Type B pancreatic cell (in vitro differentiated cells): ENCODE measurements at regions not wholly inside any gene's neighbourhood (a gene's known extent, or its start where the extent isn't known, plus 50 kb on each side); places are given as distances from the start of the nearest gene placed in this dataset.

ENCODE experiments used
- DNase-seq: peaks from one replicate; pipeline ENCODE4 v3.0.0; 2021; ENCODE audit warnings: mixed read lengths; ENCODE audit not compliant: unreplicated experiment; ENCODE audit errors: extremely low spot score
- H3K27ac Mint-ChIP-seq: 2 replicates; pipeline ENCODE4 v1.8.0; 2021; ENCODE audit warnings: mild to moderate bottlenecking, mixed read lengths
- H3K27me3 Mint-ChIP-seq: 2 replicates; pipeline ENCODE4 v1.8.0; 2021; ENCODE audit warnings: mixed read lengths
- H3K36me3 Mint-ChIP-seq: 2 replicates; pipeline ENCODE4 v1.8.0; 2021; ENCODE audit warnings: mixed read lengths
- H3K4me1 Mint-ChIP-seq: one replicate; pipeline ENCODE4 v1.8.0; 2021; ENCODE audit warnings: mixed read lengths; ENCODE audit not compliant: unreplicated experiment
- H3K4me3 Mint-ChIP-seq: 2 replicates; pipeline ENCODE4 v1.8.0; 2021; ENCODE audit warnings: mild to moderate bottlenecking, mixed read lengths
- H3K9me3 Mint-ChIP-seq: 2 replicates; pipeline ENCODE4 v1.8.0; 2021; ENCODE audit warnings: mixed read lengths
- TF ChIP-seq, protein P1 (sequence below): fragments of 200-600 bp; sonication (generic); conservative IDR thresholded peaks from 2 replicates; pipeline ENCODE4 v1.5.0; 2021; ENCODE audit warnings: antibody characterized with exemption, mild to moderate bottlenecking

DNA sequence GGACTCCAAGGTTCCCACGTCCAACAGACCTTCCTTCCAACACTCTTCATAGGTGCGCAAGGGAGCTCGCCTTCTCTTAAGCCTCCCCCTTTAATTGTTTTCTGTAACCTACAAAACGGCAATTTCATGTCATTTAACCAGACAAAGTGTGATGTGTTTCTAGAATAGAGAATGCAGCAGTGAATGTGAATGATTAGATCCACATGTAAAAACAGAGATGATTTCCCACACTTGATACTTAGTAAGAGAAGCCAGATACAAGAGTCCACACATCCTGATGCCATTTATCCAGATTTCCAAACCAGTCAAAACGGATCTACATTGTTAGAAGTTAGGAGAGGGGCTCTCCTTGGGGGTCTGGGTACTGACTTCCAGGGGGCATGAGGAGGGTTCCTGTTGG, 89.3 kb downstream of the IRF8 start:
- no peak for DNase-seq
- Mint-ChIP-seq H3K9me3 (no peaks in the 10 kb centered on the region), H3K36me3 (no peaks in the 10 kb centered on the region), H3K4me3 (no peak overlapping the region), H3K27me3 (peaks cover 67% of the 10 kb centered on the region), H3K27ac (no peak overlapping the region), H3K4me1 (peaks cover 34% of the 10 kb centered on the region)
- TF ChIP-seq, protein P1, sequence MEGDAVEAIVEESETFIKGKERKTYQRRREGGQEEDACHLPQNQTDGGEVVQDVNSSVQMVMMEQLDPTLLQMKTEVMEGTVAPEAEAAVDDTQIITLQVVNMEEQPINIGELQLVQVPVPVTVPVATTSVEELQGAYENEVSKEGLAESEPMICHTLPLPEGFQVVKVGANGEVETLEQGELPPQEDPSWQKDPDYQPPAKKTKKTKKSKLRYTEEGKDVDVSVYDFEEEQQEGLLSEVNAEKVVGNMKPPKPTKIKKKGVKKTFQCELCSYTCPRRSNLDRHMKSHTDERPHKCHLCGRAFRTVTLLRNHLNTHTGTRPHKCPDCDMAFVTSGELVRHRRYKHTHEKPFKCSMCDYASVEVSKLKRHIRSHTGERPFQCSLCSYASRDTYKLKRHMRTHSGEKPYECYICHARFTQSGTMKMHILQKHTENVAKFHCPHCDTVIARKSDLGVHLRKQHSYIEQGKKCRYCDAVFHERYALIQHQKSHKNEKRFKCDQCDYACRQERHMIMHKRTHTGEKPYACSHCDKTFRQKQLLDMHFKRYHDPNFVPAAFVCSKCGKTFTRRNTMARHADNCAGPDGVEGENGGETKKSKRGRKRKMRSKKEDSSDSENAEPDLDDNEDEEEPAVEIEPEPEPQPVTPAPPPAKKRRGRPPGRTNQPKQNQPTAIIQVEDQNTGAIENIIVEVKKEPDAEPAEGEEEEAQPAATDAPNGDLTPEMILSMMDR = no peak

DNA sequence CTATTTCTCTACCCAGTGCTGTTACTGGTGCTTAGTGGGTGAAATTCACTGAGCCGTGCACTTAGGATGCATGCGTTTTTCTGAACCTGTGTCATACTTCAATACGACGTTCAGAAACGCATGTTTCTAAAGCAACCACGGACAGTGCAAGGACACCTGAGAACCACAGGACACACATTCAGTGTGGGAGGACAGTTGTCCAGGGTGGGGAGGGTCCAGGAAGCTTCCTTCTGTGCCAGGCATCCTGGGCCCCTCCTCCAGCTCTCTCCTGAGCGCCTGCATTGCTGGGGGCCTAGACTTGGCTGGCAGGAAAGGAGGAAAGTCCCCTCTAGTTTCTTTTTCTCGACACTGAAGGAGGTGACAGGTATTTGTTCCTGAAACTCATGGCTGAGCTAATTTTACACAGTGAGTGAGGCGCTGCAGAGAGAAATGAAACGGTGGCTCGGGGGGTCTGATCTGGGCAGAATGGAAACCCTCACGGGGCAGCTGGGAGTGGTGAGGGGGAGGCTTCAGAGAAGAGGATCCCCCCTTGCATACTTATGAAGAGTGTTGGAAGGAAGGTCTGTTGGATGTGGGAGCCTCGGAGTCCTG, 89.9 kb downstream of the IRF8 start:
- TF ChIP-seq, protein P1 = no peak
- DNase-seq = no peak
- Mint-ChIP-seq H3K4me1 (peaks cover 34% of the 10 kb centered on the region), H3K4me3 (no peak overlapping the region), H3K36me3 (no peaks in the 10 kb centered on the region), H3K9me3 (no peaks in the 10 kb centered on the region), H3K27me3 (peaks cover 67% of the 10 kb centered on the region), H3K27ac (no peak overlapping the region)

DNA sequence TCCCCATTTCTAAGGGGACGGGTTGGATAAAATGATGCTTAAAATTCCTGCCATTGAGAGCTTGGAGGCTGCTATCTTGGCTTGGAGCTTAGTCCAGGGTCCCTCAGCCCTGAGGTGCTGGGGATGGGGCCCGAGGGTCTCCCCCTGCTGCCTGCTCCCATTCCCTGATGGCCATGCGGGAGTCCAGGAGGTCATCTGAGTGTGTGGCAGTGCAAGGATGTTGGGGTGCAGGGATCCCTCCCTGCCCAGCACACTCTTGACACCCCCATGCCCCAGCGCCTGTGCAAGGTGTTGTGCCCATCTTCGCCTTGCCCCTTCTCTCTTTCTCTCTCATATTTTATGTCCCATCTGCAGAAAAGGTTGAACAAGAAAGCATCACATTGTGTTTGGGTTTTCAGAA, 90.4 kb downstream of the IRF8 start:
- H3K9me3 Mint-ChIP-seq = no peaks in the 10 kb centered on the region
- H3K4me1 Mint-ChIP-seq = peaks cover 34% of the 10 kb centered on the region
- TF ChIP-seq, protein P1 = no peak
- no peak overlapping the region for H3K27ac Mint-ChIP-seq
- no peak for DNase-seq
- H3K27me3 Mint-ChIP-seq = peaks cover 63% of the 10 kb centered on the region
- H3K4me3 Mint-ChIP-seq = no peak overlapping the region
- H3K36me3 Mint-ChIP-seq = no peaks in the 10 kb centered on the region

DNA sequence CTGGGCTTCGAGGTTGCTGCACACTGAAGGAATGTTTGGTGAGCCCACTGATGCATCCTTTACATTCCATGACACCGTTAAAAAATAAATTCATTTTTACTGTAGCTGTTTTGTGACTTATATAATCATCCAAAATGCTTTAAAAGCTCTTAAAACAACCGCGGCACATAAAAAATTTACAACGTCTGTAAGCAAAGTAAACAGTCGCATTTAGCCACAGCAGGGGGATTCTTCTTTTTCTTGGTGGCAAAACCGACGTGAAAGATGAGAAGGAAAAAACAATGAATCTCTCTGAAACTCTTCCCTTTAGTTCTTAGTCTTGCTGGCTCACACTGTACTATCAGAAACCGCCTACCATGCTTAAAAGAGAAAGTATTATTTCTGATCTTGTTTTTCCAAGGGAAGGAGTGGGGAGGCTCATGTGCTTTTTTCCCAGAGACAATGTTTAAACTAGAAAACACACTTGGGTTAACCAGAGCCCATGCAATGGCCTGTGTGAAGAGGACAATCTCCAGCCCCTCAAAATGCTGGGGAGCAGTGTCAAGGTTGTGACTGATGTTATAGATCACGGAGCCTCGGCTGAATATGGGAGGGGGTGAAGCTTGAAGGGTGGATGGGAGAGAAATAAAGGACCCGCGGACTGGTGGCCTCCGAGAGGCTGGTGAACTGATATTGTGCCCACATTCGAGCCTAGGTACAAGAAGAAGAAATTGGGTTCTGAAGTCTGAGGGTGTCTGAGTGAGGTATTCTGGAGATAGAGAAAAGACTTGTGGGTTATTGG, 91.1 kb downstream of the IRF8 start:
- no peak overlapping the region for H3K4me3 Mint-ChIP-seq

DNA sequence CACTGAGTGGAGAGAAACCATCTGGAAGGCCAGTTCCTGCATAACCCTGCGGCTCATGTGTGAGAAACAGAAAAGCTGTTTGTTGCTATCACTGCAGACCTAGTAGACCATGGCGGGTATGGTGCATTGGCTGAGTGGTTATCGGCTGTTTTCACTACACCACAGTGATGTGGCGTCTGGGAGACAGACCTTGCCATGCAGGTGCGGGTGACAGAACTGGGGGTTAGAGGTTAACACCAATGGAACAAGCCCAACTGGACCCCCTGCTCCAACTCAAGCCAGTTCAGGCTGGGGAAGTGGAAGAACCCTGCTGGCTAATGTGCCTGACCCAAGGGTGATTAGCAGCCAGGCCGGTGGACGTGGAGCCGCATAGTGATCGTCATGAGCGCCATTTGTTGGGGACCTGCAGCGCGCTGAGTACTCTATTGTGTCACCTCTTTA, 91.9 kb downstream of the IRF8 start:
- Mint-ChIP-seq H3K4me3 (no peak overlapping the region), H3K4me1 (peaks cover 33% of the 10 kb centered on the region), H3K27ac (no peak overlapping the region), H3K36me3 (no peaks in the 10 kb centered on the region), H3K27me3 (peaks cover 62% of the 10 kb centered on the region), H3K9me3 (no peaks in the 10 kb centered on the region)
- no peak for DNase-seq
- TF ChIP-seq, protein P1 = no peak

More for the DNA sequence above, 91.1 kb downstream of the IRF8 start:
- Mint-ChIP-seq H3K36me3 (no peaks in the 10 kb centered on the region), H3K27me3 (peaks cover 61% of the 10 kb centered on the region), H3K27ac (no peak overlapping the region), H3K4me1 (peaks cover 32% of the 10 kb centered on the region), H3K9me3 (no peaks in the 10 kb centered on the region)
- no peak for DNase-seq
- TF ChIP-seq, protein P1 = no peak
